Neural cell (in vitro differentiated cells): ENCODE measurements at regions not wholly inside any gene's neighbourhood (a gene's known extent, or its start where the extent isn't known, plus 50 kb on each side); places are given as distances from the start of the nearest gene placed in this dataset.

Source experiments
- H2AFZ ChIP-seq: fragments of 200-600, 300-800 bp; sonication (generic), shearing (Covaris generic); 2 replicates; pipeline ENCODE4 v1.6.0; 2014; ENCODE audit warnings: low read depth, mild to moderate bottlenecking, antibody characterized with exemption, low read length, moderate library complexity
- H3F3A ChIP-seq: fragments of 200-600 bp; shearing (Covaris generic); 2 replicates; pipeline ENCODE4 v1.6.1; 2016; ENCODE audit warnings: mild to moderate bottlenecking, moderate library complexity, mixed read lengths, antibody characterized with exemption, low read length; ENCODE audit not compliant: insufficient read depth, poor library complexity, severe bottlenecking
- H3K27ac ChIP-seq: fragments of 200-600, 300-800 bp; sonication (generic), shearing (Covaris generic); 2 replicates; pipeline ENCODE4 v1.5.1; 2014; ENCODE audit warnings: mild to moderate bottlenecking, low read length, moderate library complexity
- H3K27me3 ChIP-seq: fragments of 300-800, 200-600 bp; sonication (generic), shearing (Covaris generic); 2 replicates; pipeline ENCODE4 v1.6.0; 2014; ENCODE audit warnings: mild to moderate bottlenecking, low read depth, low read length, moderate library complexity; ENCODE audit not compliant: insufficient read depth
- H3K36me3 ChIP-seq: fragments of 300-800, 200-600 bp; sonication (generic), shearing (Covaris generic); 2 replicates; pipeline ENCODE4 v1.5.1; 2014; ENCODE audit warnings: mild to moderate bottlenecking, antibody characterized with exemption, low read length, moderate library complexity; ENCODE audit not compliant: insufficient read depth
- H3K4me2 ChIP-seq: fragments of 300-800, 200-600 bp; sonication (generic), shearing (Covaris generic); 2 replicates; pipeline ENCODE4 v1.6.0; 2014; ENCODE audit warnings: mild to moderate bottlenecking, low read length
- H3K4me3 ChIP-seq: fragments of 300-800, 200-600 bp; sonication (generic), shearing (Covaris generic); 2 replicates; pipeline ENCODE4 v1.5.1; 2014; ENCODE audit warnings: mild to moderate bottlenecking, low read length, moderate library complexity
- H3K79me2 ChIP-seq: fragments of 200-600 bp; shearing (Covaris generic); replicated peaks from 2 replicates; pipeline ENCODE4 v1.6.0; 2014; ENCODE audit warnings: mild to moderate bottlenecking, low read length, moderate library complexity; ENCODE audit not compliant: insufficient read depth
- H3K9ac ChIP-seq: fragments of 300-800, 200-600 bp; sonication (generic), shearing (Covaris generic); 2 replicates; pipeline ENCODE4 v1.6.1; 2016; ENCODE audit warnings: mild to moderate bottlenecking, low read length, mixed read lengths
- H3K9me2 ChIP-seq: fragments of 200-600 bp; shearing (Covaris generic); 2 replicates; pipeline ENCODE4 v1.6.1; 2016; ENCODE audit warnings: mild to moderate bottlenecking, low read length, mixed read lengths; ENCODE audit not compliant: insufficient read depth
- H3K9me3 ChIP-seq: fragments of 200-600, 300-800 bp; sonication (generic), shearing (Covaris generic); 2 replicates; pipeline ENCODE4 v1.6.1; 2016; ENCODE audit warnings: mild to moderate bottlenecking, mixed run types, low read length, moderate library complexity, mixed read lengths
- H4K20me1 ChIP-seq: fragments of 200-600 bp; shearing (Covaris generic); 2 replicates; pipeline ENCODE4 v1.6.1; 2016; ENCODE audit warnings: mild to moderate bottlenecking, mixed run types; ENCODE audit not compliant: insufficient read depth
- CTCF ChIP-seq: fragments of 450-650 bp; IDR thresholded peaks from 2 replicates; pipeline ENCODE4 v1.5.1; 2014; ENCODE audit warnings: antibody characterized with exemption, mild to moderate bottlenecking, moderate library complexity; ENCODE audit not compliant: poor library complexity, severe bottlenecking
- EP300 ChIP-seq: fragments of 450-650 bp; conservative IDR thresholded peaks from 2 replicates; pipeline ENCODE4 v1.6.1; 2014; ENCODE audit warnings: antibody characterized with exemption, mild to moderate bottlenecking, moderate library complexity; ENCODE audit not compliant: poor library complexity, severe bottlenecking
- EZH2 ChIP-seq: fragments of 200-600, 300-800 bp; shearing (Covaris generic), sonication (generic); IDR thresholded peaks from 2 replicates; pipeline ENCODE4 v1.6.1; 2014; ENCODE audit warnings: antibody characterized with exemption, low read length, borderline replicate concordance, mild to moderate bottlenecking; ENCODE audit not compliant: insufficient read depth, poor library complexity, severe bottlenecking
- MXI1 ChIP-seq: fragments of 450-650 bp; conservative IDR thresholded peaks from 2 replicates; pipeline ENCODE4 v1.6.1; 2014; ENCODE audit warnings: antibody characterized with exemption, mild to moderate bottlenecking; ENCODE audit not compliant: poor library complexity, severe bottlenecking
- POLR2AphosphoS5 ChIP-seq: IDR thresholded peaks from 2 replicates; pipeline ENCODE4 v1.6.1; 2012
- RAD21 ChIP-seq: fragments of 450-650 bp; conservative IDR thresholded peaks from 2 replicates; pipeline ENCODE4 v1.6.1; 2014; ENCODE audit warnings: antibody characterized with exemption, mild to moderate bottlenecking, moderate library complexity
- REST ChIP-seq: IDR thresholded peaks from 2 replicates; pipeline ENCODE4 v1.6.1; 2012; ENCODE audit warnings: borderline replicate concordance
- SMC3 ChIP-seq: fragments of 450-650 bp; conservative IDR thresholded peaks from 2 replicates; pipeline ENCODE4 v1.6.1; 2014; ENCODE audit warnings: antibody characterized with exemption, mild to moderate bottlenecking, moderate library complexity; ENCODE audit not compliant: poor library complexity
- TAF1 ChIP-seq: IDR thresholded peaks from 2 replicates; pipeline ENCODE4 v1.6.1; 2012; ENCODE audit warnings: low read depth

GRCh38 chr9:31674264-31674663 lies 710.2 kb upstream of the ACO1 start:
- Histone ChIP-seq H2AFZ (no peak overlapping the region), H3K4me2 (no peak overlapping the region)
- TF ChIP-seq EZH2 (no peak), EP300 (no peak), POLR2AphosphoS5 (no peak)

DNA sequence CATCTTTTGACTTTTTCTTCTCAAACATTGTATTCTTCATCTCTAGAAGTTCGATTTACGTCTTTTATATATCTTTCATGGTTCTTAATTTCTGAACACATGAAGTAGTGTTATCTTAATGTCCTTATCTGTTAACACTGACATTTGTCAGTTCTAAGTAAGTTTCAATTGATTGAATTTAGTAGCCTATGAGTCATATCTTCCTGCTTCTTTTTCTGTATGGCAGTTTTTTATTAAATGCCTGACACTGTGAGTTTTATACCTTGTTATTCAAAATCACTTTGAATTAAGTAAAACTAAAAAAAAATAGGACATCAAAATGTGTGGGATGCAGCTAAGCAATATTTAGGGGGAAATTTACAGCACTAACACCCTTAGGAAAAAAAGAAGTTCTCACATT lies 707.0 kb upstream of the ACO1 start:
- Histone ChIP-seq H3F3A (no peaks in the 10 kb centered on the region), H4K20me1 (no peaks in the 10 kb centered on the region), H3K4me2 (no peak overlapping the region), H2AFZ (no peak overlapping the region), H3K79me2 (no peaks in the 10 kb centered on the region), H3K27me3 (no peaks in the 10 kb centered on the region), H3K36me3 (no peaks in the 10 kb centered on the region), H3K9ac (no peak overlapping the region), H3K9me3 (no peaks in the 10 kb centered on the region), H3K27ac (no peak overlapping the region), H3K9me2 (no peaks in the 10 kb centered on the region), H3K4me3 (no peak overlapping the region)
- TF ChIP-seq TAF1: no peak
- TF ChIP-seq REST: no peak
- no peak for TF ChIP-seq CTCF
- TF ChIP-seq RAD21: no peak
- TF ChIP-seq EP300: no peak
- TF ChIP-seq SMC3: no peak
- TF ChIP-seq POLR2AphosphoS5: no peak
- no peak for TF ChIP-seq EZH2
- no peak for TF ChIP-seq MXI1

More at GRCh38 chr9:31674264-31674663, 710.2 kb upstream of the ACO1 start:
- H3K79me2 ChIP-seq: no peaks in the 10 kb centered on the region
- no peak overlapping the region for H3K9ac ChIP-seq
- H3K9me3 ChIP-seq: no peaks in the 10 kb centered on the region
- H3K36me3 ChIP-seq: no peaks in the 10 kb centered on the region
- H3K9me2 ChIP-seq: no peaks in the 10 kb centered on the region
- H3K4me3 ChIP-seq: no peak overlapping the region
- H3F3A ChIP-seq: no peaks in the 10 kb centered on the region
- H4K20me1 ChIP-seq: no peaks in the 10 kb centered on the region
- no peaks in the 10 kb centered on the region for H3K27me3 ChIP-seq
- no peak overlapping the region for H3K27ac ChIP-seq

DNA sequence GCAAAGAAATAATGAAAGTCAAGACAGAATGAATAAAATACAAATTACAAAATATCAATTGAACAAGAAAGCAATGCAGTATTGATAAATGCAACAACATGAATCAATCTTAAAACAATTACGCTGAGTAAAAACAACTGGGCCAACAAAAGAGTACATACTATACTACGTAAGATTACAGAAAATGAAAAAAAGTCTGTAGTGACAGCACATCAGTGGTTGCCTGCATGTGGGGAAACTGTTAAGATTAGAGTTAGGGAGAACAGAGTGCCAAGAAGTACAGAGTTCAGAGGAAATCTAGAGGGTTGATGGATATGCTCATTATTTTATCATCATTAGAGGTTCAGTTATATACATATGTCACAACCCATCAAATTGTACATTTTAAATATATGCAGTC lies 706.6 kb upstream of the ACO1 start:
- Histone ChIP-seq H3K27ac (no peak overlapping the region), H3F3A (no peaks in the 10 kb centered on the region), H4K20me1 (no peaks in the 10 kb centered on the region), H2AFZ (no peak overlapping the region), H3K4me2 (no peak overlapping the region), H3K9me2 (no peaks in the 10 kb centered on the region), H3K36me3 (no peaks in the 10 kb centered on the region), H3K27me3 (no peaks in the 10 kb centered on the region), H3K9me3 (no peaks in the 10 kb centered on the region), H3K9ac (no peak overlapping the region), H3K79me2 (no peaks in the 10 kb centered on the region), H3K4me3 (no peak overlapping the region)
- TF ChIP-seq EZH2: no peak
- TF ChIP-seq MXI1: no peak
- TF ChIP-seq EP300: peak; percentile 33
- peak; percentile 16 for TF ChIP-seq POLR2AphosphoS5
- no peak for TF ChIP-seq SMC3
- no peak for TF ChIP-seq TAF1
- no peak for TF ChIP-seq RAD21
